ENCODE measurements at regions not wholly inside any gene's neighbourhood (a gene's known extent, or its start where the extent isn't known, plus 50 kb on each side); places are given as distances from the start of the nearest gene placed in this dataset.

DNA sequence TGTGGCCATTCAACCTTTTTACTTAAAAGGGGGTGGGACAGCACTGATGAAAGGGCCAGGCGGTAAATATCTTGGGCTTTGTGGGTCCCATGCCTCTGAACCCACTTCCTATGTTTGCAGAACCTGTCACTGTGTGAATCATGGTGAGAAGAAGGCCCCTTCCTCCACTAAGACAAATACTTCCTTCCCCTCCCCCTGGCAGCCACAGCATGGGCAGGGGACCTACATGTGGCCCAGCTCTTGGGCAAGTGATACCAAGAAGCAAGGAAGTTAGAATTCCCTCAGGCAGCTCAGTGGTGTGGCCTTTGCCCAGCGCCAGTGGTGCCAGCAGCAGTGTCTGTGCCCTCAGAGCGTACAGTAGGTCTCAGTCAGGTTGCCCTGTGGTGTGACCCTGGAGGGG lies 168.6 kb downstream of the TRIM33 start:
- DNase-seq (ENCODE audit: extremely low read depth in 1 of 2, low read depth in 1 of 2): no peak

- no peak for DNase-seq (ENCODE audit: extremely low read depth in 1 of 2, low read depth in 1 of 2)
Measured at GRCh38 chr1:114341856-114342255, 169.1 kb downstream of the TRIM33 start.

GRCh38 chr1:114341299-114341698 lies 169.7 kb downstream of the TRIM33 start:
- DNase-seq (ENCODE audit: extremely low read depth in 1 of 2, low read depth in 1 of 2): peak in 1 of 2 donors; percentile 12

- DNase-seq (ENCODE audit: extremely low read depth in 1 of 2, low read depth in 1 of 2): no peak
Measured at GRCh38 chr1:114340892-114341291, 170.1 kb downstream of the TRIM33 start.

DNA sequence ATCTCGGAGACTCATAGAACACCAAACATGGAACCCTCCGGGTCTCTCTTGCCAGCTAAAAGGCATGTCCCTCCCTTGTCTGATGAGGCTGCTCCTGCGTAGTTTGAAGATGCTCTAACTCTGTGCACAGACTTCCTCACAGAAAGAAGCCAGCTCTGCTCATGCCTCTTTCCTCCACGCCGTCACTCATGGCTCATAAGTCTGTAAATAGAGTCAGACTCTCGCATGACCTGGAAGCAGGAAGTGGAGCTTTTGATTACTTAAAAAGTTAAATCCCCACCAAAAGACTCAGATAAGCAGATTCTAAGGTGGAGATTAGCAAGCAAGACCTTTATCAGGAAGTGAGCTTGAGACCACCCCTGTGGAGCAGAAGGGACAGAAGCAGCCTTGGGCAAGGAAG lies 171.6 kb downstream of the TRIM33 start:
- DNase-seq (ENCODE audit: extremely low read depth in 1 of 2, low read depth in 1 of 2): no peak

- no peak for DNase-seq (ENCODE audit: extremely low read depth in 1 of 2, low read depth in 1 of 2)
Measured at GRCh38 chr1:114338191-114338890, 172.7 kb downstream of the TRIM33 start.

- DNase-seq (ENCODE audit: extremely low read depth in 1 of 2, low read depth in 1 of 2): no peak
Measured at GRCh38 chr1:114337417-114337816, 173.6 kb downstream of the TRIM33 start.

DNA sequence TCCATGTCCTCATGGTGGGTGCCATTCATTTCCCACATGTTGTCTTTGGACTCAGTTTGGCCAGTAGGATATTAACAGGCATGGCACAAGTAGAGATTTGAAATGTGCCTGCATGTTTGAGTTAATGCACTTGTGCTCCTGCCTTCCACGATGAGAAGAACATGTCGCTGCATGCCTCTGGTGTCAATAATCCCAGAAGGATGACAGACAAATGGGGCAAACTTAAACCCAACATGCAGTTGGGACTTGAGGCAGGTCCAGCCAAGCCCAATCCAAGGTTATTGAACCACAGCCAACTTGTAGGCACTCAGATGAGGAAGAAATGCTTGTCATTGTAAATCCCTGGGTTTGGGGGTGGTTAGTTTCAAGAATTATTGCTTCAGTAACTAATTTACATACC lies 174.6 kb downstream of the TRIM33 start:
- DNase-seq (ENCODE audit: extremely low read depth in 1 of 2, low read depth in 1 of 2): no peak

GRCh38 chr1:114335273-114335672 lies 175.7 kb downstream of the TRIM33 start:
- no peak for DNase-seq (ENCODE audit: extremely low read depth in 1 of 2, low read depth in 1 of 2)

DNA sequence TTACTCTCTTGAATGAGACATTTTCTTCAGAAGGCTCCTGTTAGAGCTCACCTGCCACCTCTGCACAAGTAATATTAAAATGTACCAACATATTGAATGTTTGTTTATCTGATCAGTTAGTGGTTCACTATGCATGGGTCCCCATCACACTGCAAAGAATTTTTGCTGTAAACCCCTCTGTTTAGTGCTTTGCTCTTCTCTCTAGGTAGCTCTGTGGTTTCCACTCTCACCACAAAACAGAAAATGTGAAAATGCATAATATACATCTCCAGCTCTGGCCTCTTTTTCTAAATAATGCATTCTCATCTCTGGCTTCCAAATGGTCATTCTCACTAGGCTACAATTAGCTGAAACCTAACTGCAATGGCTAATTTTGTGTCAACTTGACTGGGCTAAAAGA lies 176.7 kb downstream of the TRIM33 start:
- no peak for DNase-seq (ENCODE audit: extremely low read depth in 1 of 2, low read depth in 1 of 2)

DNA sequence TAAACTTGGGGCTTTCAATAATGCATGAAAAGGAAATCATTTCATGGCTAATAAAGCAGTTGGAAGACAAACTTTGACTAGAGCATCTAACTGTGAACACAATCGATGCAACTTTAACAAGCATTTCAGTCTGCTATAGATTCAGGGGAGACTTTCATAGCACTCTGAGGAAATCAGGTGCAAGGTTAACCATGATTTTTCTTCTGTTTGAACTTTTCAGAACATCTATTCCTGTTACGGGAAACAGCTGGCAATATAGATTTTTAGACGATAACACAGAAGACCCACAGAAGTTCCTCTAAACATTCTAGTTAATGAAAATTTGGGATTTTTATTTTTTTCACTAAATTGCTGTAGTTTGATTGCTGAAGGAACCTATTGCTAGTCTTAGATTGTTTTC lies 177.3 kb downstream of the TRIM33 start:
- DNase-seq (ENCODE audit: extremely low read depth in 1 of 2, low read depth in 1 of 2): no peak

GRCh38 chr1:114331936-114332335 lies 178.3 kb upstream of the SYT6 start:
- no peak for DNase-seq (ENCODE audit: extremely low read depth in 1 of 2, low read depth in 1 of 2)

- DNase-seq (ENCODE audit: extremely low read depth in 1 of 2, low read depth in 1 of 2): no peak
Measured at GRCh38 chr1:114330451-114330983, 176.8 kb upstream of the SYT6 start.

DNA sequence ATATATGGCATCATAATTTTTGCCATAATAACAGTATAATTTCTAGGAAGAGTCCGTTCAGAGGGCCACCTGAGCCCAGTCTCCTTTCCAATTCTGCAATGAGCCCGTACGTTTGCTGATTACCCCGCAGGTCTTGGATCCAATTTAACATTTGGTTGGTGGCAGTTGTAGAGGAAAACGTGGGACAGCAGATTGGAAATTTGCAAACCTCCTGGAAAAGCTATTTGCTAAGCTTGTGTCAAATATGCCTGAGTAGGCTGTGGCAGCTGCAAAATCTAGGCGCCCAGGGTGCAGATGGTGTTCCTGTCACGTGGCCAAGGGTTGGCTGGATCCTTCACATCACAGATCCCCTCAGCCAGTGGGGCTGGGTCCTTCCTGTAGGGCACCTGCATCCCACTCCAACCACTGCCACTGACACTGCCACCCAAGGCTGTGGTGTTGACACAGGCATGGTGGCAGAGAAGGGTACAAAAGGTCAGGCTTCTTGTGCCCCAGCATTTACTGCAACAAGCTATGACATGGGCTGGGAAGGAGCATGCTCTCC lies 174.8 kb upstream of the SYT6 start:
- no peak for DNase-seq (ENCODE audit: extremely low read depth in 1 of 2, low read depth in 1 of 2)

DNA sequence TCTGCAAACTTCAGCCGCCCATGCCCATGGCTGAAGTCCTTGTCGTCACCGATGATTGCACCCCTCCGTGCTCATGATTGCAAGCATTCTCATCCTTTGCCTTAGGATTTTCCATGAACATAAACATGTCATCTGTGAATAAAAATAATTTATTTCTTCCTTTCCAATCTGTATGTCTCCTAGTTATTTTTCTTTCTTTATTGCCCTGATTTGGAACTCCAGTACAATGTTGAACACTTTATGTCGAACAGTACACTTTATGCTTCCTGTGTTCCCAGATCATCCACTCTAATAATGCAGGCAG lies 170.9 kb upstream of the SYT6 start:
- no peak for DNase-seq (ENCODE audit: extremely low read depth in 1 of 2, low read depth in 1 of 2)

- DNase-seq (ENCODE audit: extremely low read depth in 1 of 2, low read depth in 1 of 2): no peak
Measured at GRCh38 chr1:114323959-114324661, 170.4 kb upstream of the SYT6 start.

GRCh38 chr1:114322734-114323133 lies 169.1 kb upstream of the SYT6 start:
- no peak for DNase-seq (ENCODE audit: extremely low read depth in 1 of 2, low read depth in 1 of 2)

DNA sequence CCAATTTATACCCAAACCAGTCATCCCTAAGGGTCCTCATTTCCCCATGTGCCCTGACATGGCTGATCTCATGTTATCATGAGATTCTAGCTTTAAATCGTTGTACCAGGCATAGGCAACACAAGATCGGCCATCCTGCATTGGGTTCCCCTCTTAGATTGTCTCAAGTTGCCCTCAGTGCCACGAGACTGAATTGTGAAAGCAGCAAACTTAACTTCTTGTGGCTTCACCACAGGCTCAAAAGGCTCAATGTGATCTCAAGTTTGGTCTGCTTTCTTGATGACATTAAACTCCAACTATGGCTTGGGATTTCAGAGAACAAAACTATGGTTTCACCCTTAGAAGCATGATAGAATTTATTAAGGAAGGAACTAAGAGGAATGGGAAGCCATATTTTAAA lies 168.5 kb upstream of the SYT6 start:
- no peak for DNase-seq (ENCODE audit: extremely low read depth in 1 of 2, low read depth in 1 of 2)

- DNase-seq (ENCODE audit: extremely low read depth in 1 of 2, low read depth in 1 of 2): no peak
Measured at GRCh38 chr1:114320586-114320985, 166.9 kb upstream of the SYT6 start.

DNA sequence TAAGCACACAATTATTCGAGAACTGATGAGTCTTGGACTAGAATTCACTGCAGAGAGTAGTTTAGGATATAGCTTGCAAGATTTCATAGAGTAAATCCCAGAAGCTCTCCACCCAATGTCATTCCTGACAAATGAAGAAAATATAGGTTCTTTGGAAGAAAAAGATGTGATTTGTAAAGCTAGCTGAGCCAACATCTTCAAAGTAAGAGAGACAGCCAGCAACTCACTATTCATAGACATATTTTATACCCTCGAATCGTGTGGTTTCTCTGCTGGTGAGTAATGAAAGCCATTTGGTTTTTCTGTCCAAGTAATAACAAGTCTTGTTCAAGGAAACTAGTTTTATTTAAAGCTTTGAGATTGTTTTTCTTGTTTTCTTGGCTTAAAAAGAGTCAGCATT lies 165.7 kb upstream of the SYT6 start:
- no peak for DNase-seq (ENCODE audit: extremely low read depth in 1 of 2, low read depth in 1 of 2)

DNA sequence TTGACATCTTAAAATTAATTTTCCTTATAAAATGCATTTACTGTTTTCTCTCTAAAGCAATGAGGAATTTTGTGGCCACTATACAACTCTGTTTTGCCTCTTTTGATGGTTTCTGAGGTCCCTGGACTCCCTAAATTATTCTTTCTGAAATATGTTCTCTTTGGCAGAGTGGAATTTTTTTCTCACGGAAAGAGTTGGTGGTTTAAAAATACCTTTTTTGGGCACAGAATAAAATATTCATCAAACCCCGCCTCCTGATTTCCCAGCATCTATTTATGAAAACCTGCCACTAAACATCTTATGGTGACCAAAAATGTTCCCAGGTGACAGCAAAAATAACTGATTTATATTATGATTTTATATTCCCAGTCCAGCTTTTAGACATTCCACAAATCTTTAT lies 165.3 kb upstream of the SYT6 start:
- DNase-seq (ENCODE audit: extremely low read depth in 1 of 2, low read depth in 1 of 2): no peak

GRCh38 chr1:114316204-114316603 lies 162.5 kb upstream of the SYT6 start:
- DNase-seq (ENCODE audit: extremely low read depth in 1 of 2, low read depth in 1 of 2): no peak
